ENCODE measurements at regions not wholly inside any gene's neighbourhood (a gene's known extent, or its start where the extent isn't known, plus 50 kb on each side); places are given as distances from the start of the nearest gene placed in this dataset.

GRCh38 chrX:137195296-137195695 lies 161.5 kb upstream of the GPR101 start:
- TF ChIP-seq EZH2 (IDR thresholded peaks at IDR 0.05; ENCODE audit: borderline replicate concordance) (no peak), CTCF (IDR thresholded peaks at IDR 0.05; ENCODE audit: poor library complexity) (no peak), EZH2phosphoT487 (IDR thresholded peaks at IDR 0.05; ENCODE audit: low read depth, severe bottlenecking, unreplicated experiment) (no peak)
